GM12873 (cell line): ENCODE measurements at regions not wholly inside any gene's neighbourhood (a gene's known extent, or its start where the extent isn't known, plus 50 kb on each side); places are given as distances from the start of the nearest gene placed in this dataset.

ENCODE experiments used
- CTCF ChIP-seq: IDR thresholded peaks from 2 replicates; pipeline ENCODE4 v1.5.1; 2012; ENCODE audit warnings: low read depth, mild to moderate bottlenecking, moderate library complexity, low read length, control low read depth; ENCODE audit not compliant: insufficient read depth; ENCODE audit errors: missing control alignments

GRCh38 chr12:124390442-124391097, 95.7 kb downstream of the RFLNA start:
- no peak for TF ChIP-seq CTCF

GRCh38 chr12:124389725-124390441, 95.0 kb downstream of the RFLNA start:
- TF ChIP-seq CTCF: no peak

- TF ChIP-seq CTCF: no peak
These were observed 94.3 kb downstream of the RFLNA start for GRCh38 chr12:124389138-124389724.

- no peak for TF ChIP-seq CTCF
These were observed 93.8 kb downstream of the RFLNA start for GRCh38 chr12:124388679-124389137.

GRCh38 chr12:124388038-124388671, 93.3 kb downstream of the RFLNA start:
- no peak for TF ChIP-seq CTCF

GRCh38 chr12:124387528-124387911, 92.6 kb downstream of the RFLNA start:
- TF ChIP-seq CTCF: no peak
